DOHH2 (cell line): ENCODE measurements at regions not wholly inside any gene's neighbourhood (a gene's known extent, or its start where the extent isn't known, plus 50 kb on each side); places are given as distances from the start of the nearest gene placed in this dataset.

ENCODE experiments used
- H3F3A ChIP-seq: fragments of 200-600 bp; sonication (generic), shearing (Covaris generic); 2 replicates; pipeline ENCODE4 v1.6.0; 2016; ENCODE audit warnings: antibody characterized with exemption, mild to moderate bottlenecking; ENCODE audit not compliant: control insufficient read depth, insufficient read depth
- H3K27ac ChIP-seq: fragments of 200-600 bp; sonication (generic); 2 replicates; pipeline ENCODE4 v1.5.1; 2014; ENCODE audit warnings: low read depth, mild to moderate bottlenecking, low read length, moderate library complexity
- H3K27me3 ChIP-seq: fragments of 200-600 bp; sonication (generic); 2 replicates; pipeline ENCODE4 v1.6.1; 2014; ENCODE audit warnings: mild to moderate bottlenecking, low read length, mixed read lengths; ENCODE audit not compliant: control insufficient read depth
- H3K36me3 ChIP-seq: fragments of 200-600 bp; sonication (generic); 2 replicates; pipeline ENCODE4 v1.6.1; 2014; ENCODE audit warnings: mild to moderate bottlenecking, low read length, moderate library complexity, mixed read lengths; ENCODE audit not compliant: control insufficient read depth
- H3K4me1 ChIP-seq: fragments of 200-600 bp; sonication (generic); 2 replicates; pipeline ENCODE4 v1.6.1; 2014; ENCODE audit warnings: mild to moderate bottlenecking, low read length, mixed read lengths; ENCODE audit not compliant: control insufficient read depth
- H3K4me2 ChIP-seq: fragments of 200-600 bp; sonication (generic); 2 replicates; pipeline ENCODE4 v1.6.0; 2014; ENCODE audit warnings: mild to moderate bottlenecking, low read length, moderate library complexity
- H3K4me3 ChIP-seq: fragments of 200-600 bp; sonication (generic); 2 replicates; pipeline ENCODE4 v1.5.1; 2014; ENCODE audit warnings: mild to moderate bottlenecking, low read length, mixed read lengths
- H3K79me2 ChIP-seq: fragments of 200-600 bp; sonication (generic); 2 replicates; pipeline ENCODE4 v1.6.1; 2014; ENCODE audit warnings: mild to moderate bottlenecking, low read length, mixed read lengths; ENCODE audit not compliant: control insufficient read depth
- H3K9me2 ChIP-seq: fragments of 200-600 bp; sonication (generic); replicated peaks from 2 replicates; pipeline ENCODE4 v1.6.1; 2014; ENCODE audit warnings: mild to moderate bottlenecking, low read length, mixed read lengths; ENCODE audit not compliant: control insufficient read depth
- H3K9me3 ChIP-seq: fragments of 200-600 bp; sonication (generic); 2 replicates; pipeline ENCODE4 v1.6.1; 2014; ENCODE audit warnings: antibody characterized with exemption, low read length, mixed read lengths; ENCODE audit not compliant: control insufficient read depth, insufficient read depth
- H4K20me1 ChIP-seq: fragments of 200-600 bp; sonication (generic); 2 replicates; pipeline ENCODE4 v1.6.0; 2014; ENCODE audit warnings: low read depth, mild to moderate bottlenecking, antibody characterized with exemption, low read length, moderate library complexity; ENCODE audit not compliant: control insufficient read depth, insufficient read depth
- CTCF ChIP-seq: fragments of 200-600 bp; sonication (generic); IDR thresholded peaks from one replicate; pipeline ENCODE4 v1.5.1; 2014; ENCODE audit warnings: antibody characterized with exemption, mild to moderate bottlenecking, low read depth, low read length; ENCODE audit not compliant: poor library complexity, severe bottlenecking
- EZH2phosphoT487 ChIP-seq: fragments of 200-600 bp; sonication (generic); IDR thresholded peaks from 2 replicates; pipeline ENCODE4 v1.6.1; 2017; ENCODE audit warnings: borderline replicate concordance, mild to moderate bottlenecking, antibody characterized with exemption, low read length, moderate library complexity, mixed read lengths

DNA sequence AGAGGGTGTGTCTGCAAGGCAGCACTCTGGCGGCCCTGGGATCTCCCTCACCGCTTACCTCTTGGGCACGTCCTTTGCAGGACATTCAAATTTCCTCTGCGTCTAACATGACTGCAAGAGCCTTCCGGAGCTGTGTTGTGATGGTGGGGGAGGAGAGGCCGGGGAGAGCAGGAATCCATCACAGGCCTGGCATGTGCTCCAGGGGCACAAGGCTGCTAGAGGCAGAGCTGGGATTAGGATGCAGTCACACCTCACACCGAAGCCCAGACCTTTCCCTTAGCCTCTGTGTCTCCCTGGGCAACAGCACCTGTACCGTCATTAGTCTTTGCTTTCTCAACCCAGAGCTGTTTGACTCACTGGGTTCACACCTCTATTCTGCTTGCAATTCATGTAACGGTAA is 111.3 kb downstream of the CMPK2 start:
- no peak overlapping the region for H3K4me2 ChIP-seq
- no peaks in the 10 kb centered on the region for H4K20me1 ChIP-seq
- H3K4me1 ChIP-seq, result no peaks in the 10 kb centered on the region
- H3K36me3 ChIP-seq, result no peaks in the 10 kb centered on the region
- H3K27me3 ChIP-seq, result no peaks in the 10 kb centered on the region
- no peaks in the 10 kb centered on the region for H3K9me2 ChIP-seq
- no peaks in the 10 kb centered on the region for H3F3A ChIP-seq
- no peaks in the 10 kb centered on the region for H3K9me3 ChIP-seq
- H3K79me2 ChIP-seq, result no peaks in the 10 kb centered on the region
- no peak overlapping the region for H3K27ac ChIP-seq
- TF ChIP-seq EZH2phosphoT487 (no peak), CTCF (no peak)
- no peak overlapping the region for H3K4me3 ChIP-seq

GRCh38 chr2:6755456-6755855 is 110.3 kb downstream of the CMPK2 start:
- TF ChIP-seq CTCF (no peak), EZH2phosphoT487 (no peak)
- Histone ChIP-seq H3K36me3 (peaks cover 8% of the 10 kb centered on the region; the same call in 1 of the 2 replicates), H3K79me2 (no peaks in the 10 kb centered on the region), H3K27ac (no peak overlapping the region), H3F3A (no peaks in the 10 kb centered on the region), H3K9me3 (no peaks in the 10 kb centered on the region), H4K20me1 (no peaks in the 10 kb centered on the region), H3K4me3 (no peak overlapping the region), H3K4me2 (no peak overlapping the region), H3K27me3 (no peaks in the 10 kb centered on the region), H3K9me2 (no peaks in the 10 kb centered on the region), H3K4me1 (no peaks in the 10 kb centered on the region)

DNA sequence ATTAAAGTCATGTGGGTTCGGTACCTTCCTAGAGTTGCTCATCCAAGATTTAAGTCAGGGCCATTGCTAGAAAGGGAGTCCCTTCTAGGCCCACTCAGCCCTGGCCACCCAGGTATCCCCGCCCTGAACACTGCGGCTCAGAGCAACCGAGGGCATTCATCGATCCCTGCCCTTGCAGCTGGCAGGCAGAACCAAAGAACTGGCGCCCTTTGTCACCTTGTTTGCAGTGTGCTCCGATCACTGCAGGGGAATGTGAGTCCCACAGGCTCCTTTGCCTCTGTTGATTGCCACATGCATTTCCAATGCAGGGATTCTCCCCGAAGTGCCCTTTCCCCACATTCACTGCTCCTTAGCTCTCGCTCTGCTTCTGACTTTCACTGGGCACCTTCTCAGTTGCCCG is 108.5 kb downstream of the CMPK2 start:
- Histone ChIP-seq H3K4me2 (no peak overlapping the region), H3K27me3 (no peaks in the 10 kb centered on the region), H4K20me1 (no peaks in the 10 kb centered on the region), H3K27ac (no peak overlapping the region), H3K4me3 (no peak overlapping the region), H3F3A (no peaks in the 10 kb centered on the region), H3K79me2 (no peaks in the 10 kb centered on the region), H3K9me2 (no peaks in the 10 kb centered on the region), H3K4me1 (no peaks in the 10 kb centered on the region), H3K36me3 (peaks cover 9% of the 10 kb centered on the region; the same call in 1 of the 2 replicates), H3K9me3 (no peaks in the 10 kb centered on the region)
- TF ChIP-seq CTCF (no peak), EZH2phosphoT487 (no peak)

GRCh38 chr2:6759689-6760088 is 106.0 kb downstream of the CMPK2 start:
- Histone ChIP-seq H4K20me1 (no peaks in the 10 kb centered on the region), H3F3A (no peaks in the 10 kb centered on the region), H3K27me3 (no peaks in the 10 kb centered on the region), H3K9me3 (no peaks in the 10 kb centered on the region), H3K4me2 (no peak overlapping the region), H3K27ac (no peak overlapping the region), H3K4me3 (no peak overlapping the region), H3K79me2 (no peaks in the 10 kb centered on the region), H3K36me3 (peaks cover 21% of the 10 kb centered on the region), H3K4me1 (no peaks in the 10 kb centered on the region), H3K9me2 (no peaks in the 10 kb centered on the region)
- TF ChIP-seq CTCF (no peak), EZH2phosphoT487 (no peak)
